Lung (tissue), 11 donors: ENCODE measurements at regions not wholly inside any gene's neighbourhood (a gene's known extent, or its start where the extent isn't known, plus 50 kb on each side); places are given as distances from the start of the nearest gene placed in this dataset.
A peak's percentile ranks its signal among the peaks of the same experiment; 100 is the strongest.

Experiments used
- ATAC-seq: fragments of 200-7000 bp; cut with Tn5 transposase; one replicate; pipeline ENCODE4 v1.9.1; 2020; ENCODE audit warnings: moderate number of reproducible peaks; ENCODE audit not compliant: insufficient read depth, low FRiP score
- DNase-seq, 3 donors: peaks; one replicate each; pipeline ENCODE4 v3.0.0-alpha.2; 2013 to 2017
- H3K27ac ChIP-seq, 2 donors: one replicate each; pipeline ENCODE4 v1.5.1; 2013; ENCODE audit warnings: mild to moderate bottlenecking in 2 of 2, moderate library complexity in 2 of 2, control low read depth in 1 of 2, inconsistent platforms in 1 of 2, low read depth in 1 of 2, low read length in 1 of 2
- H3K27me3 ChIP-seq, 3 donors: one replicate each; pipeline ENCODE4 v1.5.1; 2013; ENCODE audit warnings: low read length in 2 of 3; ENCODE audit not compliant: control insufficient read depth in 3 of 3, insufficient read depth in 3 of 3
- H3K36me3 ChIP-seq, 4 donors: one replicate each; pipeline ENCODE4 v1.5.1; 2013; ENCODE audit warnings: low read length in 4 of 4, mild to moderate bottlenecking in 1 of 4, moderate library complexity in 1 of 4; ENCODE audit not compliant: control insufficient read depth in 4 of 4, insufficient read depth in 4 of 4
- H3K4me1 ChIP-seq, 5 donors: one replicate each; pipeline ENCODE4 v1.5.1; 2013; ENCODE audit warnings: low read length in 5 of 5, mild to moderate bottlenecking in 2 of 5, moderate library complexity in 1 of 5; ENCODE audit not compliant: control insufficient read depth in 5 of 5, insufficient read depth in 5 of 5
- H3K4me3 ChIP-seq: one replicate; pipeline ENCODE4 v1.5.1; 2013; ENCODE audit warnings: mild to moderate bottlenecking, control low read depth, moderate library complexity
- H3K9ac ChIP-seq, 2 donors: one replicate each; pipeline ENCODE4 v1.5.1; 2013; ENCODE audit warnings: low read length in 2 of 2, control low read depth in 1 of 2; ENCODE audit not compliant: insufficient read depth in 1 of 2
- H3K9me3 ChIP-seq, 4 donors: one replicate each; pipeline ENCODE4 v1.5.1; 2013; ENCODE audit warnings: low read length in 3 of 4, mild to moderate bottlenecking in 1 of 4, moderate library complexity in 1 of 4; ENCODE audit not compliant: control insufficient read depth in 4 of 4, insufficient read depth in 3 of 4
- CTCF ChIP-seq: IDR thresholded peaks from 2 replicates; pipeline ENCODE4 v1.5.1; 2012; ENCODE audit warnings: mild to moderate bottlenecking; ENCODE audit errors: control extremely low read depth, extremely low read depth
- WGBS, 2 donors: extraction: QIAGEN DNeasy Blood & Tissue Kit; methylation state at CpG; one replicate each; pipeline ENCODE4 v1.1.7; 2013; 5-methylcytosine and 5-hydroxymethylcytosine counted together
- donor health status: control.
- donor health status: control.
- donor health status: Bipolar disorder and iron deficiency.
- donor health status: healthy.
- donor health status: DM: yes; HTN: yes; CAD: no.

- H3K9me3 ChIP-seq = no peaks in the 10 kb centered on the region
- no peaks in the 10 kb centered on the region for H3K36me3 ChIP-seq
- DNase-seq (peak in 1 of 3 donors; percentile 21), ATAC-seq (no peak)
- H3K9ac ChIP-seq = no peak overlapping the region
- H3K4me3 ChIP-seq = no peak overlapping the region
- peaks cover 0 to 22% (median 12%) of the 10 kb centered on the region in 5 donors for H3K4me1 ChIP-seq
- 66 to 67% methylated on average over 4 of the region's 4 CpGs for WGBS, 2 donors
- peaks cover 0 to 23% (median 0%) of the 10 kb centered on the region in 3 donors for H3K27me3 ChIP-seq
- TF ChIP-seq CTCF = no peak
- no peak overlapping the region for H3K27ac ChIP-seq
Measured at GRCh38 chr3:128551867-128552266, 58.9 kb upstream of the GATA2 start.

GRCh38 chr3:128551451-128551850 lies 58.5 kb upstream of the GATA2 start:
- no peak for DNase-seq
- no peak for ATAC-seq
- Histone ChIP-seq H3K4me3 (no peak overlapping the region), H3K4me1 (peaks cover 0 to 24% (median 12%) of the 10 kb centered on the region in 5 donors), H3K36me3 (no peaks in the 10 kb centered on the region), H3K27ac (no peak overlapping the region), H3K9me3 (no peaks in the 10 kb centered on the region), H3K27me3 (peaks cover 0 to 23% (median 0%) of the 10 kb centered on the region in 3 donors), H3K9ac (no peak overlapping the region)
- TF ChIP-seq CTCF = no peak
- WGBS, 2 donors = 49 to 56% methylated on average over 9 of the region's 9 CpGs

- Histone ChIP-seq H3K27me3 (peaks cover 0 to 21% (median 0%) of the 10 kb centered on the region in 3 donors), H3K4me1 (peaks cover 0 to 24% (median 12%) of the 10 kb centered on the region in 5 donors), H3K27ac (peak overlapping the region in 1 of 2 donors; percentile 79), H3K9me3 (no peaks in the 10 kb centered on the region), H3K36me3 (no peaks in the 10 kb centered on the region), H3K4me3 (no peak overlapping the region), H3K9ac (no peak overlapping the region)
- TF ChIP-seq CTCF = no peak
- 69 to 84% methylated on average over 18 of the region's 18 CpGs for WGBS, 2 donors
- ATAC-seq (no peak), DNase-seq (no peak)
Measured at GRCh38 chr3:128550471-128551126, 57.6 kb upstream of the GATA2 start.

- 86 to 90% methylated on average over 2 of the region's 2 CpGs for WGBS, 2 donors
- Histone ChIP-seq H3K9ac (no peak overlapping the region), H3K27me3 (peaks cover 0 to 21% (median 0%) of the 10 kb centered on the region in 3 donors), H3K9me3 (no peaks in the 10 kb centered on the region), H3K4me3 (no peak overlapping the region), H3K27ac (peak overlapping the region; percentile 47 to 79), H3K4me1 (peaks cover 0 to 24% (median 12%) of the 10 kb centered on the region in 5 donors), H3K36me3 (no peaks in the 10 kb centered on the region)
- ATAC-seq (no peak), DNase-seq (no peak)
- TF ChIP-seq CTCF = no peak
Measured at GRCh38 chr3:128550113-128550440, 57.1 kb upstream of the GATA2 start.
